Body of pancreas (tissue), 4 donors: ENCODE measurements at regions not wholly inside any gene's neighbourhood (a gene's known extent, or its start where the extent isn't known, plus 50 kb on each side); places are given as distances from the start of the nearest gene placed in this dataset.

ENCODE experiments used
- POLR2A ChIP-seq, 3 donors: fragments of 450-650 bp; IDR thresholded peaks; one replicate each; pipeline ENCODE4 v1.6.1; 2016; ENCODE audit warnings: antibody characterized with exemption in 3 of 3, mild to moderate bottlenecking in 2 of 3
- TF ChIP-seq, protein P1 (sequence below), 7 experiments: fragments of 450-650 bp in 4 of 7; fragments of 200-600 bp in 3 of 7; sonication (generic) in 3 of 7; IDR thresholded peaks; one replicate each; pipeline ENCODE4 v1.5.1; 2016 to 2019; ENCODE audit warnings: antibody characterized with exemption in 7 of 7

DNA sequence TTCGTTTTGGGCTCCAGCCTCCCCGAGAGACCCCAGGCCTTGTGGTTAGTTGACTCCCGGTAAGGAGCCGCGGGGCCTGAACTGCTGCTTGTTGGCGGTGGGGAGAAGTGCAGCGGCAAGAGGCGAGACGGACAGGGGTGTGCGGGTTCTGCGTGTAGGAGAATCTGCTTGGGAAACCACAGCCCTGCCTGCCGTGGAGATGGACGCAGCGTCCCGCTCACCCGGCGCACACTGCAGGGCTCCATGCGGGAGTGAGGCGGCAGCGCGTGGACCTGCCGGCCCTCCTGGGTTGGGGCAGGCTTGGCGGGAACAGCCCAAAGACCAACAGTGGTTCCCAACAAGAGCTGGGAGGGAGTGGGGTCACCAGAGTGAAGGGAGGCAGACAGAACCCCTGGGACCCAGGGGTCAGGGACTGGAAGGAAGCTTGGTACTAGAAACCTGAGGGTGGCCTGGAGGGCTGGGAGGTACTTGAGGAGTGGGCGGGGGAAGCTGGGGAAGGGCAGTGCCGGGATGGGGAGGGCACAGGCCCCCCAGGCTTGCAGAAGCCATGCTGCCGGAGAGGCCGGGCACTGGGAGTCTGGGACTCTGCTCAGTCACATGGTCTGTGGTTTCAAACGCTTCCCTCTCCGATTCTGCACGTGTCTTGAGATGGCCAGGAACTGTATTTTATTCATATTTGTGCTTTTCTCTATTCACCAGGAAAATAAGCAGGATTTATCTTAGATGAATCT lies 70.8 kb downstream of the RGS12 start:
- TF ChIP-seq POLR2A (IDR thresholded peaks at IDR 0.05): no peak
- TF ChIP-seq, protein P1, sequence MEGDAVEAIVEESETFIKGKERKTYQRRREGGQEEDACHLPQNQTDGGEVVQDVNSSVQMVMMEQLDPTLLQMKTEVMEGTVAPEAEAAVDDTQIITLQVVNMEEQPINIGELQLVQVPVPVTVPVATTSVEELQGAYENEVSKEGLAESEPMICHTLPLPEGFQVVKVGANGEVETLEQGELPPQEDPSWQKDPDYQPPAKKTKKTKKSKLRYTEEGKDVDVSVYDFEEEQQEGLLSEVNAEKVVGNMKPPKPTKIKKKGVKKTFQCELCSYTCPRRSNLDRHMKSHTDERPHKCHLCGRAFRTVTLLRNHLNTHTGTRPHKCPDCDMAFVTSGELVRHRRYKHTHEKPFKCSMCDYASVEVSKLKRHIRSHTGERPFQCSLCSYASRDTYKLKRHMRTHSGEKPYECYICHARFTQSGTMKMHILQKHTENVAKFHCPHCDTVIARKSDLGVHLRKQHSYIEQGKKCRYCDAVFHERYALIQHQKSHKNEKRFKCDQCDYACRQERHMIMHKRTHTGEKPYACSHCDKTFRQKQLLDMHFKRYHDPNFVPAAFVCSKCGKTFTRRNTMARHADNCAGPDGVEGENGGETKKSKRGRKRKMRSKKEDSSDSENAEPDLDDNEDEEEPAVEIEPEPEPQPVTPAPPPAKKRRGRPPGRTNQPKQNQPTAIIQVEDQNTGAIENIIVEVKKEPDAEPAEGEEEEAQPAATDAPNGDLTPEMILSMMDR (IDR thresholded peaks at IDR 0.05): no peak
